SH-SY5Y (cell line): ENCODE measurements at regions not wholly inside any gene's neighbourhood (a gene's known extent, or its start where the extent isn't known, plus 50 kb on each side); places are given as distances from the start of the nearest gene placed in this dataset.

Experiments used
- GATA2 ChIP-seq: IDR thresholded peaks from 2 replicates; pipeline ENCODE4 v1.6.1; 2011; ENCODE audit warnings: mild to moderate bottlenecking, low read depth, low read length
- GATA3 ChIP-seq: IDR thresholded peaks from 2 replicates; pipeline ENCODE4 v1.6.1; 2011; ENCODE audit warnings: low read depth, mild to moderate bottlenecking, low read length, moderate library complexity

DNA sequence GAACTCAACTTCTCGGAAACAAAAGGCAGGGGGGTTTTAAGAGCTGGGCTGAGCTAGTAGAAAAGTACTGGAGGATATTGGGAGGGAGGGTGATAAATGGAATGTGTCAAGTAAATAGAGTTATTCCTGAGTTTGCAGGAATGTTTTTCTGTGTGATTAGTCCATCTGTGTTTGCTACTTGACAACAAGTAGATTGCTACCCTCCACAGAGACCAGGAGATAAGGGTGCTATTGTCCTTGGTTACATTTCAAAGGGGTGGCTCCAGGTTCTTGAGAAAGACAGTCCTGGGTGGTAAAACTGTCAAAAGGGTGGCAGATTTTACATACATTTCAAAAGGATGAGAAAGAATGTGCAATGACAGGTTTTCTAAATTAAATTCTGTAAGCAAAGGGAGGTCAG lies 181.2 kb upstream of the PPP3CA start:
- TF ChIP-seq GATA3 (no peak), GATA2 (no peak)
